WTC11 (cell line): ENCODE measurements at regions not wholly inside any gene's neighbourhood (a gene's known extent, or its start where the extent isn't known, plus 50 kb on each side); places are given as distances from the start of the nearest gene placed in this dataset.

Experiments used
- CREB1 ChIP-seq: sonication (generic); formaldehyde crosslinking; IDR thresholded peaks from 2 replicates; pipeline ENCODE4 v1.8.0; 2023; ENCODE audit warnings: mild to moderate bottlenecking, missing genetic modification reagents
- ESRRA ChIP-seq: sonication (generic); formaldehyde crosslinking; IDR thresholded peaks from 2 replicates; pipeline ENCODE4 v1.8.1; 2022; ENCODE audit warnings: mild to moderate bottlenecking, missing genetic modification reagents, borderline replicate concordance
- FOXP1 ChIP-seq: sonication (generic); formaldehyde crosslinking; IDR thresholded peaks from 2 replicates; pipeline ENCODE4 v1.8.0; 2022; ENCODE audit warnings: missing genetic modification reagents, mild to moderate bottlenecking, moderate library complexity, borderline replicate concordance
- JUN ChIP-seq: sonication (generic); formaldehyde crosslinking; IDR thresholded peaks from 2 replicates; pipeline ENCODE4 v1.8.0; 2023; ENCODE audit warnings: mild to moderate bottlenecking, missing genetic modification reagents
- KAT7 ChIP-seq: sonication (generic); formaldehyde crosslinking; IDR thresholded peaks from 2 replicates; pipeline ENCODE4 v1.8.1; 2023; ENCODE audit warnings: missing genetic modification reagents, mild to moderate bottlenecking, borderline replicate concordance
- MAX ChIP-seq: sonication (generic); formaldehyde crosslinking; IDR thresholded peaks from 2 replicates; pipeline ENCODE4 v1.8.0; 2022; ENCODE audit warnings: mild to moderate bottlenecking, missing genetic modification reagents
- MXD4 ChIP-seq: fragments of 250-450 bp; sonication (Bioruptor Pico); IDR thresholded peaks from 2 replicates; pipeline ENCODE4 v1.8.0; 2021; ENCODE audit warnings: mild to moderate bottlenecking, moderate library complexity, borderline replicate concordance
- NR2C2 ChIP-seq: sonication (generic); formaldehyde crosslinking; IDR thresholded peaks from 2 replicates; pipeline ENCODE4 v1.8.0; 2022; ENCODE audit warnings: mild to moderate bottlenecking, missing genetic modification reagents
- PREB ChIP-seq: sonication (generic); formaldehyde crosslinking; IDR thresholded peaks from 2 replicates; pipeline ENCODE4 v1.8.1; 2022; ENCODE audit warnings: mild to moderate bottlenecking, missing genetic modification reagents, moderate library complexity, borderline replicate concordance
- TF ChIP-seq, protein P1 (sequence below): fragments of 200-600 bp; IDR thresholded peaks from 2 replicates; pipeline ENCODE4 v1.8.0; 2022; ENCODE audit warnings: antibody characterized with exemption
- TF ChIP-seq, protein P2 (sequence below): sonication (generic); formaldehyde crosslinking; IDR thresholded peaks from 2 replicates; pipeline ENCODE4 v1.8.0; 2022; ENCODE audit warnings: mild to moderate bottlenecking, missing genetic modification reagents
- TF ChIP-seq, protein P3 (sequence below): fragments of 250-450 bp; sonication (Bioruptor Pico); conservative IDR thresholded peaks from 2 replicates; pipeline ENCODE4 v1.9.0; 2021; ENCODE audit warnings: mild to moderate bottlenecking

DNA sequence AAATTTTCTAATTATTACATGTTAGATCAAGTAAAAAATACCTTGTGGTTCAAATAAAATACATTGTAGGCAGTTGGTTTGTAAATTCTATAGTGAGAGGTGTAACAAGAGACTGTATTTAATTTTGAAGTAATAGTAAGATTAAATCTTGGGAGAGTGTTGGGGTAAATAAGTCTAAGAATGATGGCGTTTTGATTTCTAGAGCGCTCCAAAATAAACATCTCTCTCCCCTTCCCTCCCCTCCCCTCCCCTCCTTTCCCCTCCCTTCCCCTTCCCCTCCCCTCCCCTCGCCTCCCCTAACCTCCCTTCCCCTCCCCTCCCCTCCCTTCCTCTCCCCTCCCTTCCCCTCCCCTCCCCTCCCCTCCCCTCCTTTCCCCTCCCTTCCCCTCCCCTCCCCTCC, 200.6 kb upstream of the EEF2KMT start:
- TF ChIP-seq, protein P1, sequence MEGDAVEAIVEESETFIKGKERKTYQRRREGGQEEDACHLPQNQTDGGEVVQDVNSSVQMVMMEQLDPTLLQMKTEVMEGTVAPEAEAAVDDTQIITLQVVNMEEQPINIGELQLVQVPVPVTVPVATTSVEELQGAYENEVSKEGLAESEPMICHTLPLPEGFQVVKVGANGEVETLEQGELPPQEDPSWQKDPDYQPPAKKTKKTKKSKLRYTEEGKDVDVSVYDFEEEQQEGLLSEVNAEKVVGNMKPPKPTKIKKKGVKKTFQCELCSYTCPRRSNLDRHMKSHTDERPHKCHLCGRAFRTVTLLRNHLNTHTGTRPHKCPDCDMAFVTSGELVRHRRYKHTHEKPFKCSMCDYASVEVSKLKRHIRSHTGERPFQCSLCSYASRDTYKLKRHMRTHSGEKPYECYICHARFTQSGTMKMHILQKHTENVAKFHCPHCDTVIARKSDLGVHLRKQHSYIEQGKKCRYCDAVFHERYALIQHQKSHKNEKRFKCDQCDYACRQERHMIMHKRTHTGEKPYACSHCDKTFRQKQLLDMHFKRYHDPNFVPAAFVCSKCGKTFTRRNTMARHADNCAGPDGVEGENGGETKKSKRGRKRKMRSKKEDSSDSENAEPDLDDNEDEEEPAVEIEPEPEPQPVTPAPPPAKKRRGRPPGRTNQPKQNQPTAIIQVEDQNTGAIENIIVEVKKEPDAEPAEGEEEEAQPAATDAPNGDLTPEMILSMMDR: no peak
- TF ChIP-seq, protein P2, sequence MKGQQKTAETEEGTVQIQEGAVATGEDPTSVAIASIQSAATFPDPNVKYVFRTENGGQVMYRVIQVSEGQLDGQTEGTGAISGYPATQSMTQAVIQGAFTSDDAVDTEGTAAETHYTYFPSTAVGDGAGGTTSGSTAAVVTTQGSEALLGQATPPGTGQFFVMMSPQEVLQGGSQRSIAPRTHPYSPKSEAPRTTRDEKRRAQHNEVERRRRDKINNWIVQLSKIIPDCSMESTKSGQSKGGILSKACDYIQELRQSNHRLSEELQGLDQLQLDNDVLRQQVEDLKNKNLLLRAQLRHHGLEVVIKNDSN (CRISPR knock-in tag): no peak
- TF ChIP-seq KAT7 (CRISPR knock-in tag): no peak
- TF ChIP-seq, protein P3, sequence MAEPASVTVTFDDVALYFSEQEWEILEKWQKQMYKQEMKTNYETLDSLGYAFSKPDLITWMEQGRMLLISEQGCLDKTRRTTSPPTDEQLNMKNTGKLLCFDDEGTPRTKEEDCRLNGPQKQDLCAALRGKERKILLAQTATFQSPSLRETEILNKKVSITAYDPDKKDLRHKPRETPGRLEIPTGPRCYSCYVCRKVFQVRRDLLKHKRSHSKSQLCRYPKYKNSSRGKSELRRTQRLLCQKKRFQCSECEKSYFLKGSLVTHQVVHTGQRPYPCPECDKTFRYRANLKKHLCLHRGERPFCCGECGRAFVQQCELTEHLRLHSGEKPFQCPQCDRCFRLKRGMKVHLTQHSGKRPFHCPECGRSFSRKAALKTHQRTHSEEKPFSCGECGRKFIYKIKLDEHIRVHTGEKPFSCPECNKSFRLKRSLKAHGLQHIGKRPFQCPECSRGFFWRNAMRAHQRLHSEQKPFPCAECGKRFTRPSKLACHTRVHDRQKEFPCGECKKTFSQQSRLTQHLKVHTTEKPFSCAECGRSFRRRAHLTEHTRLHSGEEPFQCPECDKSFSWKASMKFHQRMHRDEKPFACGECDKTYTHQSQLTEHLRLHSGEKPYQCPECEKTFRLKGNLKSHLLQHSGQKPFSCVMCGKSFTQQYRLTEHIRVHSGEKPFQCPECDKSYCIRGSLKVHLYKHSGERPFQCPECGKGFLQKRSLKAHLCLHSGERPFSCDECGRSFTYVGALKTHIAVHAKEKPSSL (CRISPR knock-in tag): no peak
- TF ChIP-seq NR2C2 (CRISPR knock-in tag): no peak
- no peak for TF ChIP-seq FOXP1 (CRISPR knock-in tag)
- TF ChIP-seq ESRRA (CRISPR knock-in tag): no peak
- TF ChIP-seq MAX (CRISPR knock-in tag): no peak
- no peak for TF ChIP-seq PREB (CRISPR knock-in tag)
- TF ChIP-seq MXD4 (CRISPR knock-in tag): no peak
- TF ChIP-seq JUN (CRISPR knock-in tag): no peak
- no peak for TF ChIP-seq CREB1 (CRISPR knock-in tag)
